ENCODE measurements at regions not wholly inside any gene's neighbourhood (a gene's known extent, or its start where the extent isn't known, plus 50 kb on each side); places are given as distances from the start of the nearest gene placed in this dataset.

DNA sequence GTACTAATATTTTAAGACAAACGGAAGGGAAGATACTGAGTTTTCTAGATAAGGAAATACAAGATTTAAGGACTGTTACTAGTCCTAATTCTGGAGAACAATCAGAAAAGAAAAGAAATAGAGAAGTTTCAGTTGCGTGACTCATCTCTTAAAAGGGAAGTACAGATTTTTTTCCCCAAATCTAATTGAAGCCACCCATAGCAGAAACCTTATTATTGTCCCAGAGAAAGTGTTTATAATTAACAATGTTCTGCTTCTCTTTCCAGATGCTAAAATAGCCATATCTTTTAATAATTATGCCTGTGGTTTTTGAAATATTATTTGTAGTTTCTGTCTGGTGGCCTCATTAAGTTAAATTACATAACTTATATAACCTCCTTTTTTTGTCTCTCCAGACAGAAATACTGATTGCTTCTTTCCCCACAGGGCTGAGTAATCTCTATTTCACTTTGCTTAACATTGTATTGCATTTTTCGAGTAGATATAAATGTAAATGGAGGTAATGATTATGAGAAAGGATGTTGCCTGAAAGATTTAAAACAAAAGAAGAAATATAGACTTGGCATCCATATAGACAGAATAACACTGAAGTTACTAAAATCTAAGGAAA is 240.7 kb upstream of the MBL2 start:
- no peak for DNase-seq (ENCODE audit: extremely low spot score, unreplicated experiment)
- Mint-ChIP-seq H3K27ac (ENCODE audit: unreplicated experiment) (no peak overlapping the region), H3K4me1 (ENCODE audit: unreplicated experiment) (no peaks in the 10 kb centered on the region), H3K27me3 (ENCODE audit: unreplicated experiment) (no peaks in the 10 kb centered on the region), H3K36me3 (ENCODE audit: unreplicated experiment) (no peaks in the 10 kb centered on the region), H3K4me3 (ENCODE audit: unreplicated experiment) (no peak overlapping the region), H3K9me3 (ENCODE audit: unreplicated experiment) (no peaks in the 10 kb centered on the region)
- TF ChIP-seq, protein P1, sequence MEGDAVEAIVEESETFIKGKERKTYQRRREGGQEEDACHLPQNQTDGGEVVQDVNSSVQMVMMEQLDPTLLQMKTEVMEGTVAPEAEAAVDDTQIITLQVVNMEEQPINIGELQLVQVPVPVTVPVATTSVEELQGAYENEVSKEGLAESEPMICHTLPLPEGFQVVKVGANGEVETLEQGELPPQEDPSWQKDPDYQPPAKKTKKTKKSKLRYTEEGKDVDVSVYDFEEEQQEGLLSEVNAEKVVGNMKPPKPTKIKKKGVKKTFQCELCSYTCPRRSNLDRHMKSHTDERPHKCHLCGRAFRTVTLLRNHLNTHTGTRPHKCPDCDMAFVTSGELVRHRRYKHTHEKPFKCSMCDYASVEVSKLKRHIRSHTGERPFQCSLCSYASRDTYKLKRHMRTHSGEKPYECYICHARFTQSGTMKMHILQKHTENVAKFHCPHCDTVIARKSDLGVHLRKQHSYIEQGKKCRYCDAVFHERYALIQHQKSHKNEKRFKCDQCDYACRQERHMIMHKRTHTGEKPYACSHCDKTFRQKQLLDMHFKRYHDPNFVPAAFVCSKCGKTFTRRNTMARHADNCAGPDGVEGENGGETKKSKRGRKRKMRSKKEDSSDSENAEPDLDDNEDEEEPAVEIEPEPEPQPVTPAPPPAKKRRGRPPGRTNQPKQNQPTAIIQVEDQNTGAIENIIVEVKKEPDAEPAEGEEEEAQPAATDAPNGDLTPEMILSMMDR (IDR thresholded peaks at IDR 0.05) = no peak

DNA sequence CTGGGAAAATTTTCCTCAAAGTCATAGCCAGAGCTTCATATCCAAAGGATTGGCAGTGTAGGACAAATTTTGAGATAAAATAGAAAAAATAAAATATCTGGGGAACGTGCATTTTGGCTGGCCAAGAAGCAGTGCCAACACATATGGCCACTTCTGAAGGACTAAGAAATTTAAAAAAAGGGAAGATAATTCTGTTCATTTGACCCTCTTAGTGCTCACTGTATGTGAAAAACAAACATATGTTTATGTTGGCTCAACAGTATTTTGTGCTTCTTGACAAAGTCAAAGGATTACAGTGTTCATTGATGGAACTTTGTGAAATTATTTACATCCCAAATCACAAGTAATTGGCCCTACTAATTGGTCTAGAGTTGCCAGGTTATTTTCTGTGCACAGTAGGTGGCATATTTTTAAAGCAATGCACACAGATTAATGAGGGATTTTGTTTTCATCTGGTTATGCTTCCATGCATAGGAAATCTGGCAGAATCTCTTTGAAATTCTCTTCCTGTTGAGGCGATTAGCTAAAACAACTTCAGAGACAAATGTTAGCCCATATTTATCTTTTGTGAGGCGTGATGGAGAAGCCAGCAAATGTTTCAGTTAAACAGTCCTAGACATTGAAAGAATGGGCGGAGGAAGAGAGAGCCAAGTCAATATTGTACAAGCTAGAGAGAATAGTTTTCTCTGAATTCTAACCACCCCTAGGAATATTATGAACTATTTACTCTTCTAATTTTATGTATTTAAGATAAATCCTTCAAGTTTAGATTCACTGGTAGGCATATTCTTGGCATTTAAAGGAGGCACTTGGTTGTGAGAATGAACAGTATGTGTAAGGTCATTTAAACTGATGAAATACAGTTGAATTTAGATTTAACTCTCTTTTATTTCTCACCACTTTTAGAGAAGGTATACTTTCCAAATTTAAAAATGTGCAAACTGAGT is 237.7 kb upstream of the MBL2 start:
- Mint-ChIP-seq H3K27me3 (ENCODE audit: unreplicated experiment) (no peaks in the 10 kb centered on the region), H3K36me3 (ENCODE audit: unreplicated experiment) (no peaks in the 10 kb centered on the region), H3K4me3 (ENCODE audit: unreplicated experiment) (no peak overlapping the region), H3K27ac (ENCODE audit: unreplicated experiment) (no peak overlapping the region), H3K9me3 (ENCODE audit: unreplicated experiment) (no peaks in the 10 kb centered on the region), H3K4me1 (ENCODE audit: unreplicated experiment) (no peaks in the 10 kb centered on the region)
- no peak for DNase-seq (ENCODE audit: extremely low spot score, unreplicated experiment)
- TF ChIP-seq, protein P1 (IDR thresholded peaks at IDR 0.05) = no peak

DNA sequence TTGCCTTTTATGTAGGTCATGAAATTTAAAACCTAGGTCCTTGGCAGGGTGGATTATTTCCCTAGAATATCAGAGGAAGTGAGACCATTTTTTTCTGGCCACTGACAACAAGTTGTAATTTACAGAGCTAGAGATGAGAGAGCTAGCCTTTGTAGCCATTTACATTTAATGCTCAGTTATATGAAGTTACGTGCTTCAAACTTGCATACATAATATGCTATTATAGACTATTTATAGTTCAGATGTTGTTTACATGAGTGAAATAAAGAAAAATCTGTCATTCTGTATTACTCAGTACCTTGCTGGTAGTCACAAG is 234.9 kb upstream of the MBL2 start:
- Mint-ChIP-seq H3K9me3 (ENCODE audit: unreplicated experiment) (no peaks in the 10 kb centered on the region), H3K4me1 (ENCODE audit: unreplicated experiment) (no peaks in the 10 kb centered on the region), H3K36me3 (ENCODE audit: unreplicated experiment) (no peaks in the 10 kb centered on the region), H3K4me3 (ENCODE audit: unreplicated experiment) (no peak overlapping the region), H3K27me3 (ENCODE audit: unreplicated experiment) (no peaks in the 10 kb centered on the region), H3K27ac (ENCODE audit: unreplicated experiment) (no peak overlapping the region)
- DNase-seq (ENCODE audit: extremely low spot score, unreplicated experiment) = no peak
- TF ChIP-seq, protein P1 (IDR thresholded peaks at IDR 0.05) = no peak

DNA sequence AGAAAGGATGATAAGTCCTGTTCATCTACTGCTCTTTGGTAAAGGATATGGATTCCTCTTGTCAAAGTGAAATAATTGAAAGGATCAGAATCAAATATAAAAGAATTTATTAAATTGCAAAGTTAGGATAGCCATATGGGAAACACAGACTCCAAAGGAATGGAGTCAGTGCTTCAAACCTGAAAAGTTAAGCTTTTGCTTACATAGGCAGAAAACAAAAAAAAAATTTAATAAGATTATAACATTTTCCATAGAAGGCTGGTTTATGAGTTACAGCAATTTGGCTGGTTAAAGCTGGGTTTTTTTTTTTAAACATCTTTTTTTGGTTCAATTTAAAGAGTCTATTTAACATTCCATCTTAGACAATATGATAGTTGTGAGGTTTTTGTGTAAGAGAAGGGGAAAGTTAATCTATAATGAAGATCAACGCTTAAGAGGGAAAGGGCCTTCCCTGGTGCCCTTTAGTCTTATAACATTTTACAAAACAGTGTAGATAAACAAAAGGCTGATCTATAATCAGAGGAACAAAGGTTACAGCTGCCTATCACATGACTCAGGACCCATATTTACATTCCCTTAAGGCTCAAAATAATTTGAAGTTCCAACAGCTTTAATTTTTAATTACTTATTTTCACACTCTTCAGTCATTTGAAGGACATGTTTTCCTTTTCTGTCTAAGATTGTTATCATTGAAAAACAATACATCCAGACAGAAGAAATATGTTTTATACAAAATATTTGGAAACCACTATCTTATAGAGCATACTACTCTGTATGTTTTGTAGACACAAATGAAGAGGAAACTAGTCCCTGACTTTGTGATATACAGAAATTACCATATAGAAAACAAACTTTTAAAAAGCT is 234.3 kb upstream of the MBL2 start:
- H3K27me3 Mint-ChIP-seq (ENCODE audit: unreplicated experiment) = no peaks in the 10 kb centered on the region
- H3K36me3 Mint-ChIP-seq (ENCODE audit: unreplicated experiment) = no peaks in the 10 kb centered on the region
- no peaks in the 10 kb centered on the region for H3K4me1 Mint-ChIP-seq (ENCODE audit: unreplicated experiment)
- H3K27ac Mint-ChIP-seq (ENCODE audit: unreplicated experiment) = no peak overlapping the region
- no peak overlapping the region for H3K4me3 Mint-ChIP-seq (ENCODE audit: unreplicated experiment)
- no peaks in the 10 kb centered on the region for H3K9me3 Mint-ChIP-seq (ENCODE audit: unreplicated experiment)
- DNase-seq (ENCODE audit: extremely low spot score, unreplicated experiment) = no peak
- TF ChIP-seq, protein P1 (IDR thresholded peaks at IDR 0.05) = no peak
